Heart left ventricle (tissue), 13 donors: ENCODE measurements at regions not wholly inside any gene's neighbourhood (a gene's known extent, or its start where the extent isn't known, plus 50 kb on each side); places are given as distances from the start of the nearest gene placed in this dataset.

ENCODE experiments used
- CTCF ChIP-seq, 12 donors: fragments of 200-600 bp; sonication (generic) in 4 of 12; IDR thresholded peaks; one replicate each; pipeline versions ENCODE4 v1.5.0 to v1.8.0; 2018 to 2022; ENCODE audit warnings: antibody characterized with exemption in 12 of 12, mild to moderate bottlenecking in 5 of 12
- POLR2A ChIP-seq, 2 donors: fragments of 450-650 bp; IDR thresholded peaks; one replicate each; pipeline ENCODE4 v1.6.1; 2017; ENCODE audit warnings: antibody characterized with exemption in 2 of 2, mild to moderate bottlenecking in 2 of 2, moderate library complexity in 2 of 2
- donor health status: ischemic (EF 13 %, LVEDD 7.1; RV severe dilation, severe dysfunction).
- donor health status: DM: no; HTN: yes; CAD: no.
- donor health status: DM: no; HTN: no; CAD: no.
- donor health status: ischemic (EF 25% LVEDD 6.9; RV normal size, moderate dysfunction).
- donor health status: ischemic (EF 25% LVEDD 5.7; RV mildly dilated, moderate dysfunction).
- donor health status: ischemic (EF 35%, LVEDD 5.7; RV mildly dilated, moderate dysfunction).
- donor health status: nonischemic (EF 11% LVEDD 7.7; RV severe dilation, severe dysfunction).
- donor health status: DM: yes; HTN: yes; CAD: no.
- donor health status: PGD.
- donor health status: ischemic (EF 29% LVEDD 5.4; RV normal size, mild dysfunction).
- donor health status: nonischemic (EF 23%, LVEDD 6.1; RV moderate dilation, normal function).

- TF ChIP-seq POLR2A (IDR thresholded peaks at IDR 0.05) (no peak), CTCF (IDR thresholded peaks at IDR 0.05) (no peak)
Measured at GRCh38 chr18:64270121-64270520, 121.2 kb upstream of the LINC00305 start.
